H1 (cell line): ENCODE measurements at regions not wholly inside any gene's neighbourhood (a gene's known extent, or its start where the extent isn't known, plus 50 kb on each side); places are given as distances from the start of the nearest gene placed in this dataset.

Experiments used
- CHD7 ChIP-seq: fragments of 300-600 bp; sonication (generic); IDR thresholded peaks from 2 replicates; pipeline ENCODE4 v1.7.1; 2012; ENCODE audit warnings: low read length, moderate library complexity, mild to moderate bottlenecking, inconsistent platforms; ENCODE audit not compliant: insufficient replicate concordance

- no peak for TF ChIP-seq CHD7
Measured at GRCh38 chr4:79621061-79621460, 213.0 kb upstream of the GK2 start (continued).
